ENCODE measurements at regions not wholly inside any gene's neighbourhood (a gene's known extent, or its start where the extent isn't known, plus 50 kb on each side); places are given as distances from the start of the nearest gene placed in this dataset.

GRCh38 chr16:85398050-85398451 is 215.1 kb upstream of the GSE1 start:
- TF ChIP-seq, protein P1, sequence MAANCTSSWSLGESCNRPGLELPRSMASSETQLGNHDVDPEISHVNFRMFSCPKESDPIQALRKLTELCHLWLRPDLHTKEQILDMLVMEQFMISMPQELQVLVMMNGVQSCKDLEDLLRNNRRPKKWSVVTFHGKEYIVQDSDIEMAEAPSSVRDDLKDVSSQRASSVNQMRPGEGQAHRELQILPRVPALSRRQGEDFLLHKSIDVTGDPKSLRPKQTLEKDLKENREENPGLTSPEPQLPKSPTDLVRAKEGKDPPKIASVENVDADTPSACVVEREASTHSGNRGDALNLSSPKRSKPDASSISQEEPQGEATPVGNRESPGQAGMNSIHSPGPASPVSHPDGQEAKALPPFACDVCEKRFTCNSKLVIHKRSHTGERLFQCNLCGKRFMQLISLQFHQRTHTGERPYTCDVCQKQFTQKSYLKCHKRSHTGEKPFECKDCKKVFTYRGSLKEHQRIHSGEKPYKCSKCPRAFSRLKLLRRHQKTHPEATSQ (CRISPR knock-in tag; IDR thresholded peaks at IDR 0.05; ENCODE audit: borderline replicate concordance): no peak
- no peak for TF ChIP-seq ZNF124 (CRISPR knock-in tag; IDR thresholded peaks at IDR 0.05)
